ENCODE measurements at regions not wholly inside any gene's neighbourhood (a gene's known extent, or its start where the extent isn't known, plus 50 kb on each side); places are given as distances from the start of the nearest gene placed in this dataset.
"Not testable (repeated sequence)": the region's sequence is repeated elsewhere in the genome, so short reads cannot be mapped to it uniquely, and the experiment has no call there.

GRCh38 chr7:22066522-22066921, 120.8 kb upstream of the CDCA7L start:
- no peak for DNase-seq

- no peak for DNase-seq
These were observed 119.1 kb upstream of the CDCA7L start for GRCh38 chr7:22064816-22065215.

- no peak for DNase-seq
These were observed 116.1 kb upstream of the CDCA7L start for GRCh38 chr7:22061775-22062174.

GRCh38 chr7:22060863-22061262, 115.2 kb upstream of the CDCA7L start:
- no peak for DNase-seq

- no peak for DNase-seq
These were observed 114.5 kb upstream of the CDCA7L start for GRCh38 chr7:22060197-22060596.

GRCh38 chr7:22055226-22055625, 109.5 kb upstream of the CDCA7L start:
- DNase-seq = no peak

- DNase-seq = no peak
These were observed 107.1 kb upstream of the CDCA7L start for GRCh38 chr7:22052674-22053365.

- no peak for DNase-seq
These were observed 106.4 kb upstream of the CDCA7L start for GRCh38 chr7:22051886-22052673.

- DNase-seq = no peak
These were observed 104.2 kb upstream of the CDCA7L start for GRCh38 chr7:22049766-22050500.

- DNase-seq = no peak
These were observed 97.7 kb upstream of the CDCA7L start for GRCh38 chr7:22043367-22043766.

GRCh38 chr7:22040923-22041595, 95.4 kb upstream of the CDCA7L start:
- DNase-seq = no peak

- DNase-seq = no peak
These were observed 94.0 kb upstream of the CDCA7L start for GRCh38 chr7:22039670-22040069.

GRCh38 chr7:22032356-22032755, 86.7 kb upstream of the CDCA7L start:
- not testable (repeated sequence) for DNase-seq

- not testable (repeated sequence) for DNase-seq
These were observed 83.0 kb upstream of the CDCA7L start for GRCh38 chr7:22028656-22029055.

- DNase-seq = no peak
These were observed 81.8 kb upstream of the CDCA7L start for GRCh38 chr7:22027475-22027874.

- DNase-seq = no peak
These were observed 80.3 kb upstream of the CDCA7L start for GRCh38 chr7:22025983-22026382.

GRCh38 chr7:22025075-22025474, 79.4 kb upstream of the CDCA7L start:
- DNase-seq = no peak

GRCh38 chr7:22019931-22020330, 74.2 kb upstream of the CDCA7L start:
- DNase-seq = no peak

GRCh38 chr7:22016507-22016906, 70.8 kb upstream of the CDCA7L start:
- no peak for DNase-seq

- DNase-seq = no peak
These were observed 68.0 kb upstream of the CDCA7L start for GRCh38 chr7:22013711-22014110.

- DNase-seq = no peak
These were observed 63.0 kb upstream of the CDCA7L start for GRCh38 chr7:22008683-22009082.

GRCh38 chr7:22008087-22008486, 62.4 kb upstream of the CDCA7L start:
- no peak for DNase-seq

GRCh38 chr7:22005151-22005550, 59.5 kb upstream of the CDCA7L start:
- no peak for DNase-seq

All from central memory CD4-positive, alpha-beta T cell (primary cell).